Stimulated activated CD8-positive, alpha-beta memory T cell treated with anti-CD3 and anti-CD28 coated beads, Interleukin-4, amount 100 ng/mL, for 4 hours (primary cell): ENCODE measurements at regions not wholly inside any gene's neighbourhood (a gene's known extent, or its start where the extent isn't known, plus 50 kb on each side); places are given as distances from the start of the nearest gene placed in this dataset.

ENCODE experiments used
- DNase-seq, 2 donors: peaks; one replicate each; pipeline ENCODE4 v3.0.0-alpha.2; 2020; ENCODE audit warnings: low read depth in 2 of 2, low spot score in 1 of 2

GRCh38 chrX:131778269-131779218 lies 234.7 kb downstream of the OR13H1 start:
- DNase-seq: no peak

- no peak for DNase-seq
Measured at GRCh38 chrX:131779306-131779705, 235.4 kb downstream of the OR13H1 start.

- no peak for DNase-seq
Measured at GRCh38 chrX:131779741-131780140, 235.9 kb downstream of the OR13H1 start.

GRCh38 chrX:131782646-131783045 lies 238.8 kb downstream of the OR13H1 start:
- no peak for DNase-seq

- DNase-seq: no peak
Measured at GRCh38 chrX:131783555-131784308, 239.4 kb upstream of the STK26 start.

GRCh38 chrX:131789664-131790063 lies 233.4 kb upstream of the STK26 start:
- no peak for DNase-seq

GRCh38 chrX:131791608-131792355 lies 231.3 kb upstream of the STK26 start:
- DNase-seq: no peak

- peak in 1 of 2 donors; percentile 74 for DNase-seq
Measured at GRCh38 chrX:131792356-131792749, 230.7 kb upstream of the STK26 start.

GRCh38 chrX:131792789-131793462 lies 230.2 kb upstream of the STK26 start:
- DNase-seq: peak in 1 of 2 donors; percentile 73

- DNase-seq: no peak
Measured at GRCh38 chrX:131795442-131796229, 227.5 kb upstream of the STK26 start.

GRCh38 chrX:131801066-131801465 lies 222.0 kb upstream of the STK26 start:
- DNase-seq: no peak

GRCh38 chrX:131801911-131802310 lies 221.2 kb upstream of the STK26 start:
- DNase-seq: no peak

GRCh38 chrX:131802836-131803626 lies 220.1 kb upstream of the STK26 start:
- peak in 1 of 2 donors; percentile 47 for DNase-seq

- DNase-seq: peak; percentile 27 to 62
Measured at GRCh38 chrX:131812847-131813825, 210.0 kb upstream of the STK26 start.

GRCh38 chrX:131816551-131817136 lies 206.5 kb upstream of the STK26 start:
- DNase-seq: peak in 1 of 2 donors; percentile 46

GRCh38 chrX:131818297-131818936 lies 204.7 kb upstream of the STK26 start:
- no peak for DNase-seq
